Endodermal cell (in vitro differentiated cells): ENCODE measurements at regions not wholly inside any gene's neighbourhood (a gene's known extent, or its start where the extent isn't known, plus 50 kb on each side); places are given as distances from the start of the nearest gene placed in this dataset.

ENCODE experiments used
- DNase-seq: peaks from one replicate; pipeline ENCODE4 v3.0.0-alpha.2; 2017
- H3K27ac ChIP-seq: 2 replicates; pipeline ENCODE4 v1.5.1; 2013; ENCODE audit warnings: mild to moderate bottlenecking, low read depth, low read length, moderate library complexity
- H3K27me3 ChIP-seq: 2 replicates; pipeline ENCODE4 v1.6.1; 2013; ENCODE audit warnings: mild to moderate bottlenecking, low read length, moderate library complexity; ENCODE audit not compliant: insufficient read depth, control insufficient read depth, poor library complexity, severe bottlenecking
- H3K36me3 ChIP-seq: 2 replicates; pipeline ENCODE4 v1.7.0; 2013; ENCODE audit warnings: mild to moderate bottlenecking, low read length, moderate library complexity; ENCODE audit not compliant: control insufficient read depth, insufficient read depth
- H3K4me1 ChIP-seq: one replicate; pipeline ENCODE4 v1.7.0; 2013; ENCODE audit warnings: low read length; ENCODE audit not compliant: control insufficient read depth, insufficient read depth
- H3K4me3 ChIP-seq: 2 replicates; pipeline ENCODE4 v1.5.1; 2013; ENCODE audit warnings: mild to moderate bottlenecking, low read length, moderate library complexity
- H3K9ac ChIP-seq: 2 replicates; pipeline ENCODE4 v1.6.1; 2013; ENCODE audit warnings: mild to moderate bottlenecking, low read length, moderate library complexity; ENCODE audit not compliant: poor library complexity, severe bottlenecking; ENCODE audit errors: extremely low read depth
- H3K9me3 ChIP-seq: 2 replicates; pipeline ENCODE4 v1.6.1; 2013; ENCODE audit warnings: mild to moderate bottlenecking, low read length, moderate library complexity; ENCODE audit not compliant: control insufficient read depth
- H3K27ac Mint-ChIP-seq: 2 replicates; pipeline ENCODE4 v1.8.0; 2020; ENCODE audit warnings: mixed read lengths
- H3K27me3 Mint-ChIP-seq: 2 replicates; pipeline ENCODE4 v1.8.0; 2021; ENCODE audit warnings: mild to moderate bottlenecking, mixed read lengths; ENCODE audit not compliant: insufficient read depth
- H3K36me3 Mint-ChIP-seq: 2 replicates; pipeline ENCODE4 v1.8.0; 2020; ENCODE audit warnings: low read depth, mixed read lengths
- H3K4me1 Mint-ChIP-seq: 2 replicates; pipeline ENCODE4 v1.8.0; 2020; ENCODE audit warnings: mixed read lengths
- H3K4me3 Mint-ChIP-seq: 2 replicates; pipeline ENCODE4 v1.8.0; 2020; ENCODE audit warnings: mild to moderate bottlenecking, moderate library complexity, mixed read lengths
- H3K9me3 Mint-ChIP-seq: 2 replicates; pipeline ENCODE4 v1.8.0; 2020; ENCODE audit warnings: mild to moderate bottlenecking, mixed read lengths
- CTCF ChIP-seq: fragments of 200-600 bp; sonication (generic); conservative IDR thresholded peaks from 2 replicates; pipeline ENCODE4 v1.5.0; 2021; ENCODE audit warnings: antibody characterized with exemption, mild to moderate bottlenecking
- WGBS, 2 experiments: methylation state at CpG; one replicate each; pipeline versions ENCODE4 v1.1.5 to v1.1.7; 2013; ENCODE audit warnings: missing lambda C conversion rate in 2 of 2, mixed read lengths in 1 of 2; ENCODE audit not compliant: insufficient coverage in 1 of 2, insufficient read length in 1 of 2; 5-methylcytosine and 5-hydroxymethylcytosine counted together

GRCh38 chr7:121484089-121484763 is 88.1 kb upstream of the FAM3C start:
- Histone ChIP-seq H3K4me1 (peaks cover 10% of the 10 kb centered on the region), H3K9me3 (no peaks in the 10 kb centered on the region), H3K36me3 (no peaks in the 10 kb centered on the region), H3K27me3 (no peaks in the 10 kb centered on the region), H3K9ac (no peak overlapping the region), H3K4me3 (no peak overlapping the region), H3K27ac (no peak overlapping the region)
- 86 to 100% methylated on average over 2 of the region's 2 CpGs for WGBS, 2 experiments
- Mint-ChIP-seq H3K27me3 (no peaks in the 10 kb centered on the region), H3K27ac (no peak overlapping the region), H3K9me3 (no peaks in the 10 kb centered on the region), H3K4me1 (peaks cover 15% of the 10 kb centered on the region), H3K4me3 (no peak overlapping the region), H3K36me3 (no peaks in the 10 kb centered on the region)
- no peak for TF ChIP-seq CTCF
- no peak for DNase-seq

- Histone ChIP-seq H3K27me3 (no peaks in the 10 kb centered on the region), H3K4me1 (peaks cover 10% of the 10 kb centered on the region), H3K4me3 (no peak overlapping the region), H3K9me3 (no peaks in the 10 kb centered on the region), H3K36me3 (no peaks in the 10 kb centered on the region), H3K9ac (no peak overlapping the region), H3K27ac (peak overlapping the region; percentile 69)
- Mint-ChIP-seq H3K36me3 (no peaks in the 10 kb centered on the region), H3K9me3 (no peaks in the 10 kb centered on the region), H3K4me1 (peaks cover 15% of the 10 kb centered on the region), H3K27me3 (no peaks in the 10 kb centered on the region), H3K4me3 (no peak overlapping the region), H3K27ac (no peak overlapping the region)
- 58 to 68% methylated on average over 3 to 5 of the region's 6 CpGs for WGBS, 2 experiments
- no peak for TF ChIP-seq CTCF
- peak; percentile 56 for DNase-seq
Observed at GRCh38 chr7:121480566-121481335, 84.6 kb upstream of the FAM3C start.

GRCh38 chr7:121480058-121480457 is 84.0 kb upstream of the FAM3C start:
- no peaks in the 10 kb centered on the region for H3K36me3 ChIP-seq
- no peaks in the 10 kb centered on the region for H3K27me3 ChIP-seq
- WGBS, 2 experiments: 35% methylated on average over 2 of the region's 2 CpGs; no CpG with 5 or more reads in 1 of the 2 experiments
- Mint-ChIP-seq H3K27ac (no peak overlapping the region), H3K4me3 (no peak overlapping the region), H3K36me3 (no peaks in the 10 kb centered on the region), H3K9me3 (no peaks in the 10 kb centered on the region), H3K27me3 (no peaks in the 10 kb centered on the region), H3K4me1 (peaks cover 15% of the 10 kb centered on the region)
- no peak overlapping the region for H3K4me3 ChIP-seq
- no peaks in the 10 kb centered on the region for H3K9me3 ChIP-seq
- no peak for TF ChIP-seq CTCF
- peak overlapping the region; percentile 69 for H3K27ac ChIP-seq
- H3K4me1 ChIP-seq: peaks cover 10% of the 10 kb centered on the region
- DNase-seq: no peak
- no peak overlapping the region for H3K9ac ChIP-seq
